IMR-90 (cell line): ENCODE measurements at regions not wholly inside any gene's neighbourhood (a gene's known extent, or its start where the extent isn't known, plus 50 kb on each side); places are given as distances from the start of the nearest gene placed in this dataset.

Experiments
- ATAC-seq: fragments of 200-7000 bp; cut with Tn5 transposase; 2 replicates; pipeline ENCODE4 v1.9.1; 2020; ENCODE audit warnings: low read depth, mild to moderate bottlenecking, moderate library complexity
- BruUV-seq: library from RNA; stranded (reverse); fragments of 400-500 nt; replicated peaks from 2 replicates; lab custom pipeline; 2021; lab: Mats Ljungman, UMichigan
- CTCF ChIA-PET: fragments of 300-600 bp; formaldehyde crosslinking; extraction: SDS; loops from one replicate; lab custom pipeline; 2021; ENCODE audit warnings: antibody characterized with exemption; lab: Yijun Ruan, JAX
- POLR2A ChIA-PET: fragments of 300-600 bp; sonication (Branson Sonifier 250); formaldehyde crosslinking; loops from one replicate; lab custom pipeline; 2022; ENCODE audit warnings: antibody characterized with exemption; ENCODE audit not compliant: unreplicated experiment; lab: Charles Lee
- DNase-seq: peaks from one replicate; pipeline ENCODE4 v3.0.0; 2013
- H2AFZ ChIP-seq: replicated peaks from 2 replicates; pipeline ENCODE3; 2013; ENCODE audit warnings: low read length, mild to moderate bottlenecking; ENCODE audit not compliant: poor library complexity
- H2AK5ac ChIP-seq: 2 replicates; pipeline ENCODE4 v1.6.1; 2013; ENCODE audit warnings: low read depth, low read length, inconsistent platforms
- H2AK9ac ChIP-seq: replicated peaks from 2 replicates; pipeline ENCODE3; 2013; ENCODE audit warnings: mild to moderate bottlenecking, low read depth, low read length, moderate library complexity; ENCODE audit not compliant: poor library complexity
- H2BK120ac ChIP-seq: 2 replicates; pipeline ENCODE4 v1.6.1; 2013; ENCODE audit warnings: low read depth, low read length, inconsistent platforms
- H2BK15ac ChIP-seq: 3 replicates; pipeline ENCODE4 v1.6.1; 2013; ENCODE audit warnings: low read depth, low read length, inconsistent platforms
- H2BK20ac ChIP-seq: 2 replicates; pipeline ENCODE4 v1.6.1; 2013; ENCODE audit warnings: low read depth, mild to moderate bottlenecking, inconsistent platforms, low read length, moderate library complexity
- H2BK5ac ChIP-seq: 2 replicates; pipeline ENCODE4 v1.6.1; 2013; ENCODE audit warnings: mild to moderate bottlenecking, low read depth, low read length, inconsistent platforms; ENCODE audit not compliant: poor library complexity, severe bottlenecking
- H3K14ac ChIP-seq: replicated peaks from 2 replicates; pipeline ENCODE4 v1.6.1; 2013; ENCODE audit warnings: low read depth, low read length, inconsistent platforms
- H3K18ac ChIP-seq: 2 replicates; pipeline ENCODE4 v1.6.1; 2013; ENCODE audit warnings: low read depth, low read length, control low read depth
- H3K23ac ChIP-seq: 2 replicates; pipeline ENCODE4 v1.6.1; 2013; ENCODE audit warnings: low read depth, low read length, inconsistent platforms
- H3K27ac ChIP-seq: 2 replicates; pipeline ENCODE4 v1.5.1; 2013; ENCODE audit warnings: mild to moderate bottlenecking, control low read depth, low read length; ENCODE audit not compliant: insufficient read depth
- H3K27me3 ChIP-seq: 2 replicates; pipeline ENCODE4 v1.6.1; 2013; ENCODE audit warnings: low read length; ENCODE audit not compliant: control insufficient read depth, insufficient read depth
- H3K36me3 ChIP-seq: 2 replicates; pipeline ENCODE4 v1.6.1; 2013; ENCODE audit warnings: low read length, mixed read lengths; ENCODE audit not compliant: control insufficient read depth, insufficient read depth
- H3K4ac ChIP-seq: 2 replicates; pipeline ENCODE4 v1.6.1; 2013; ENCODE audit warnings: low read depth, low read length, inconsistent platforms
- H3K4me1 ChIP-seq: 2 replicates; pipeline ENCODE4 v1.6.1; 2013; ENCODE audit warnings: low read length, mixed read lengths; ENCODE audit not compliant: control insufficient read depth, insufficient read depth
- H3K4me2 ChIP-seq: 2 replicates; pipeline ENCODE4 v1.6.1; 2013; ENCODE audit warnings: low read depth, mild to moderate bottlenecking, control low read depth, low read length, moderate library complexity
- H3K4me3 ChIP-seq: 2 replicates; pipeline ENCODE4 v1.5.1; 2013; ENCODE audit warnings: low read depth, mild to moderate bottlenecking, control low read depth, low read length, moderate library complexity; ENCODE audit not compliant: insufficient read depth
- H3K56ac ChIP-seq: 2 replicates; pipeline ENCODE4 v1.6.1; 2013; ENCODE audit warnings: low read length, inconsistent platforms; ENCODE audit not compliant: insufficient read depth; ENCODE audit errors: extremely low read depth
- H3K79me1 ChIP-seq, 2 experiments: 2 replicates each; pipeline ENCODE4 v1.6.1; 2013; ENCODE audit warnings: low read length in 2 of 2, inconsistent platforms in 1 of 2, low read depth in 1 of 2
- H3K9ac ChIP-seq: 2 replicates; pipeline ENCODE4 v1.6.1; 2013; ENCODE audit warnings: low read depth, low read length, control low read depth
- H3K9me1 ChIP-seq: 2 replicates; pipeline ENCODE4 v1.6.1; 2013; ENCODE audit warnings: low read length, inconsistent platforms; ENCODE audit not compliant: insufficient read depth
- H3K9me3 ChIP-seq: 2 replicates; pipeline ENCODE4 v1.6.1; 2013; ENCODE audit warnings: low read length; ENCODE audit not compliant: control insufficient read depth, insufficient read depth
- H4K20me1 ChIP-seq: 2 replicates; pipeline ENCODE4 v1.6.1; 2013; ENCODE audit warnings: low read length, inconsistent platforms; ENCODE audit not compliant: insufficient read depth
- H4K5ac ChIP-seq: 2 replicates; pipeline ENCODE4 v1.6.1; 2013; ENCODE audit warnings: mild to moderate bottlenecking, low read depth, low read length, control low read depth
- H4K8ac ChIP-seq, 2 experiments: 2 replicates each; pipeline ENCODE4 v1.6.1; 2013; ENCODE audit warnings: low read depth in 2 of 2, low read length in 2 of 2, control low read depth in 1 of 2, inconsistent platforms in 1 of 2
- H4K91ac ChIP-seq: 2 replicates; pipeline ENCODE4 v1.6.1; 2013; ENCODE audit warnings: low read depth, low read length, inconsistent platforms; ENCODE audit not compliant: insufficient read depth
- CEBPB ChIP-seq: IDR thresholded peaks from 2 replicates; pipeline ENCODE4 v1.6.1; 2012; ENCODE audit warnings: low read depth, low read length, improper control_type of control experiment
- CHD1 ChIP-seq: IDR thresholded peaks from 2 replicates; pipeline ENCODE4 v1.6.1; 2012; ENCODE audit warnings: low read depth, low read length, improper control_type of control experiment
- CTCF ChIP-seq: conservative IDR thresholded peaks from 2 replicates; pipeline ENCODE4 v1.5.1; 2012; ENCODE audit warnings: mild to moderate bottlenecking, low read depth, low read length, improper control_type of control experiment
- ELK1 ChIP-seq: fragments of 150-350 bp; IDR thresholded peaks from 2 replicates; pipeline ENCODE4 v1.6.1; 2016; ENCODE audit warnings: low read depth, mild to moderate bottlenecking, low read length, moderate library complexity, borderline replicate concordance
- FOS ChIP-seq: fragments of 150-350 bp; IDR thresholded peaks from 2 replicates; pipeline ENCODE4 v1.6.1; 2016; ENCODE audit warnings: low read depth, low read length
- MAFK ChIP-seq: IDR thresholded peaks from 2 replicates; pipeline ENCODE4 v1.6.1; 2012; ENCODE audit warnings: low read depth, low read length, improper control_type of control experiment
- MXI1 ChIP-seq: IDR thresholded peaks from 2 replicates; pipeline ENCODE4 v1.6.1; 2012; ENCODE audit warnings: low read depth, mild to moderate bottlenecking, low read length, moderate library complexity, borderline replicate concordance
- NFE2L2 ChIP-seq: fragments of 150-350 bp; IDR thresholded peaks from 2 replicates; pipeline ENCODE4 v1.6.1; 2016; ENCODE audit warnings: low read depth, mild to moderate bottlenecking, low read length
- RAD21 ChIP-seq: IDR thresholded peaks from 2 replicates; pipeline ENCODE4 v1.6.1; 2012; ENCODE audit warnings: low read length, improper control_type of control experiment
- RCOR1 ChIP-seq: IDR thresholded peaks from 2 replicates; pipeline ENCODE4 v1.6.1; 2012; ENCODE audit warnings: mild to moderate bottlenecking, low read length, improper control_type of control experiment; ENCODE audit not compliant: insufficient replicate concordance
- RFX5 ChIP-seq: IDR thresholded peaks from 2 replicates; pipeline ENCODE4 v1.8.0; 2012; ENCODE audit warnings: low read depth, mild to moderate bottlenecking, low read length, moderate library complexity
- SMC3 ChIP-seq: fragments of 150-350 bp; IDR thresholded peaks from 2 replicates; pipeline ENCODE4 v1.6.1; 2016; ENCODE audit warnings: low read depth, mild to moderate bottlenecking, antibody characterized with exemption, low read length, moderate library complexity
- USF2 ChIP-seq: fragments of 150-350 bp; IDR thresholded peaks from 2 replicates; pipeline ENCODE4 v1.6.1; 2017; ENCODE audit warnings: mild to moderate bottlenecking, antibody characterized with exemption, low read length, low read depth
- WGBS, 2 experiments: methylation state at CpG; one replicate each; pipeline versions ENCODE4 v1.1.5 to v1.1.7; 2013; ENCODE audit warnings: missing lambda C conversion rate in 2 of 2; ENCODE audit not compliant: insufficient read length in 1 of 2; ENCODE audit errors: extremely low coverage in 2 of 2; 5-methylcytosine and 5-hydroxymethylcytosine counted together
- dilution Hi-C: fragments of 300-500 bp; cut with HindIII; formaldehyde crosslinking; loops from one replicate; pipeline ENCODE4 v1.14.3; 2018; ENCODE audit warnings: low sequenced_read_pairs; ENCODE audit not compliant: unreplicated experiment
- in situ Hi-C: fragments of 300-500 bp; cut with MboI; formaldehyde crosslinking; loops from 3 replicates; pipeline ENCODE4 v1.14.3; 2019; ENCODE audit warnings: low sequenced_read_pairs, inconsistent platforms, mixed read lengths
- intact Hi-C: fragments of 100-400 bp; cut with micrococcal nuclease; formaldehyde crosslinking; loops from 2 replicates; pipeline ENCODE4 v1.10.0; 2022

GRCh38 chr4:71860643-71861042 lies 76.8 kb upstream of the GC start:
- no peak for DNase-seq
- no peaks in the 10 kb centered on the region for H4K20me1 ChIP-seq
- no peak for TF ChIP-seq FOS
- TF ChIP-seq RCOR1, result no peak
- no peak for TF ChIP-seq CTCF
- no peak for TF ChIP-seq CHD1
- TF ChIP-seq SMC3, result no peak
- TF ChIP-seq MAFK, result no peak
- no peak for TF ChIP-seq USF2
- TF ChIP-seq RAD21, result no peak
- TF ChIP-seq MXI1, result no peak
- no peak for TF ChIP-seq RFX5
- TF ChIP-seq ELK1, result no peak
- TF ChIP-seq CEBPB, result no peak
- TF ChIP-seq NFE2L2, result no peak
- H2BK15ac ChIP-seq, result no peak overlapping the region
- H3K14ac ChIP-seq, result no peak overlapping the region
- H4K91ac ChIP-seq, result no peak overlapping the region
- no peak overlapping the region for H2BK120ac ChIP-seq
- BruUV-seq, result no TSS peak
- no peak overlapping the region for H3K4me3 ChIP-seq
- no peak overlapping the region for H2AK9ac ChIP-seq
- no peak for ATAC-seq
- intact Hi-C loops (no loop called here), in situ Hi-C loops (no loop called here), dilution Hi-C loops (no loop called here)
- H3K27me3 ChIP-seq, result no peaks in the 10 kb centered on the region
- H2AK5ac ChIP-seq, result no peak overlapping the region
- H3K36me3 ChIP-seq, result no peaks in the 10 kb centered on the region
- H3K18ac ChIP-seq, result no peak overlapping the region
- no peaks in the 10 kb centered on the region for H3K9me1 ChIP-seq
- H3K56ac ChIP-seq, result no peak overlapping the region
- no peak overlapping the region for H4K8ac ChIP-seq
- no peak overlapping the region for H3K4ac ChIP-seq
- no peak overlapping the region for H2BK20ac ChIP-seq
- H4K5ac ChIP-seq, result no peak overlapping the region
- no peaks in the 10 kb centered on the region for H3K4me1 ChIP-seq
- no peak overlapping the region for H3K23ac ChIP-seq
- H3K4me2 ChIP-seq, result no peak overlapping the region
- WGBS, 2 experiments, result no CpG with 5 or more reads among the region's 1 CpG
- no peak overlapping the region for H3K9ac ChIP-seq
- ChIA-PET CTCF (no interaction called here), POLR2A (no interaction called here)
- peaks cover 5% of the 10 kb centered on the region for H3K9me3 ChIP-seq
- no peak overlapping the region for H2BK5ac ChIP-seq
- H2AFZ ChIP-seq, result no peak overlapping the region
- H3K79me1 ChIP-seq, result no peaks in the 10 kb centered on the region
- no peak overlapping the region for H3K27ac ChIP-seq
